H1 (cell line): ENCODE measurements at regions not wholly inside any gene's neighbourhood (a gene's known extent, or its start where the extent isn't known, plus 50 kb on each side); places are given as distances from the start of the nearest gene placed in this dataset.

ENCODE experiments used
- CTCF ChIA-PET: fragments of 300-600 bp; sonication (Branson Sonifier 250); formaldehyde crosslinking; loops from one replicate; lab custom pipeline; 2021; ENCODE audit not compliant: partially characterized antibody; lab: Charles Lee
- POLR2A ChIA-PET: fragments of 300-600 bp; sonication (Branson Sonifier 250); formaldehyde crosslinking; loops from one replicate; lab custom pipeline; 2021; ENCODE audit warnings: inconsistent platforms; ENCODE audit not compliant: partially characterized antibody; lab: Charles Lee
- DNase-seq, 2 experiments: peaks; one replicate each; pipeline versions ENCODE4 v3.0.0 to v3.0.0-alpha.2; 2010 to 2022; ENCODE audit warnings: low spot score in 2 of 2, low read depth in 1 of 2, mixed read lengths in 1 of 2
- FAIRE-seq: peaks from 2 replicates; lab custom pipeline; 2011; peaks lifted over from hg19 to GRCh38; lab: Jason Lieb, UNC
- H2AFZ ChIP-seq: 2 replicates; pipeline ENCODE4 v1.8.1; 2012; ENCODE audit warnings: low read length, inconsistent platforms
- H2AK5ac ChIP-seq: 2 replicates; pipeline ENCODE4 v1.6.1; 2013; ENCODE audit warnings: low read depth, low read length
- H2BK120ac ChIP-seq: replicated peaks from 2 replicates; pipeline ENCODE3; 2013; ENCODE audit warnings: low read depth, low read length, inconsistent platforms
- H2BK12ac ChIP-seq: 2 replicates; pipeline ENCODE4 v1.6.1; 2013; ENCODE audit warnings: low read depth, low read length
- H2BK15ac ChIP-seq: 2 replicates; pipeline ENCODE4 v1.6.1; 2013; ENCODE audit warnings: low read length
- H2BK20ac ChIP-seq: 2 replicates; pipeline ENCODE4 v1.6.1; 2013; ENCODE audit warnings: low read length
- H2BK5ac ChIP-seq: 2 replicates; pipeline ENCODE4 v1.6.1; 2013; ENCODE audit warnings: low read depth, low read length
- H3K14ac ChIP-seq: 2 replicates; pipeline ENCODE4 v1.6.1; 2013; ENCODE audit warnings: inconsistent platforms; ENCODE audit not compliant: insufficient read length
- H3K18ac ChIP-seq: 2 replicates; pipeline ENCODE4 v1.6.1; 2013; ENCODE audit warnings: low read length; ENCODE audit errors: extremely low read depth
- H3K23ac ChIP-seq: 2 replicates; pipeline ENCODE4 v1.6.1; 2013; ENCODE audit warnings: inconsistent platforms; ENCODE audit not compliant: insufficient read length
- H3K23me2 ChIP-seq: 2 replicates; pipeline ENCODE4 v1.6.1; 2013; ENCODE audit warnings: low read depth, low read length
- H3K27ac ChIP-seq: 2 replicates; pipeline ENCODE4 v1.6.1; 2011; ENCODE audit warnings: low read depth, low read length, inconsistent platforms
- H3K27me3 ChIP-seq, 4 experiments: replicated peaks in 1 of 4; 1 replicate in 1 of 4; 2 replicates in 3 of 4; pipeline versions ENCODE4 v1.6.1 to v1.8.1; 2011 to 2013; ENCODE audit warnings: low read length in 3 of 4, mild to moderate bottlenecking in 3 of 4, inconsistent platforms in 2 of 4, mixed read lengths in 2 of 4, moderate library complexity in 1 of 4; ENCODE audit not compliant: control insufficient read depth in 3 of 4, insufficient read depth in 3 of 4; ENCODE audit errors: extremely low read depth in 1 of 4
- H3K36me3 ChIP-seq, 4 experiments: 2 replicates each; pipeline versions ENCODE4 v1.6.1 to v1.8.1; 2011 to 2013; ENCODE audit warnings: mild to moderate bottlenecking in 4 of 4, low read length in 3 of 4, moderate library complexity in 2 of 4, control low read depth in 1 of 4, inconsistent platforms in 1 of 4; ENCODE audit not compliant: insufficient read depth in 4 of 4, control insufficient read depth in 2 of 4
- H3K4ac ChIP-seq: replicated peaks from 2 replicates; pipeline ENCODE3; 2013; ENCODE audit warnings: low read length, low read depth, mixed read lengths, inconsistent platforms; ENCODE audit not compliant: insufficient read length
- H3K4me1 ChIP-seq, 4 experiments: replicated peaks in 1 of 4; 1 replicate in 1 of 4; 2 replicates in 3 of 4; pipeline versions ENCODE4 v1.6.1 to v1.8.1; 2011 to 2013; ENCODE audit warnings: low read length in 3 of 4, inconsistent platforms in 2 of 4, mixed read lengths in 1 of 4; ENCODE audit not compliant: insufficient read depth in 4 of 4, control insufficient read depth in 3 of 4
- H3K4me2 ChIP-seq, 2 experiments: 2 replicates each; pipeline versions ENCODE4 v1.6.1 to v1.8.1; 2011 to 2013; ENCODE audit warnings: low read depth in 2 of 2, low read length in 2 of 2, control low read depth in 1 of 2, inconsistent platforms in 1 of 2, mild to moderate bottlenecking in 1 of 2; ENCODE audit not compliant: insufficient read depth in 1 of 2
- H3K4me3 ChIP-seq, 4 experiments: fragments of 200-600, 300-600 bp in 1 of 4; sonication (generic), shearing (Covaris generic), sonication (Bioruptor Twin) in 1 of 4; 2 replicates each; pipeline versions ENCODE4 v1.5.1 to v1.8.1; 2011 to 2016; ENCODE audit warnings: low read length in 4 of 4, low read depth in 3 of 4, control low read depth in 2 of 4, inconsistent platforms in 2 of 4, mild to moderate bottlenecking in 2 of 4, mixed read lengths in 1 of 4, moderate library complexity in 1 of 4; ENCODE audit not compliant: insufficient read depth in 2 of 4; ENCODE audit errors: extremely low read depth in 1 of 4
- H3K56ac ChIP-seq: replicated peaks from 2 replicates; pipeline ENCODE3; 2013; ENCODE audit warnings: low read depth, mild to moderate bottlenecking, mixed read lengths, low read length, inconsistent platforms; ENCODE audit not compliant: insufficient read length
- H3K79me1 ChIP-seq: 2 replicates; pipeline ENCODE4 v1.6.1; 2013; ENCODE audit warnings: low read depth, low read length, control low read depth
- H3K79me2 ChIP-seq, 2 experiments: 2 replicates each; pipeline versions ENCODE4 v1.6.1 to v1.8.1; 2012 to 2013; ENCODE audit warnings: low read length in 2 of 2, mild to moderate bottlenecking in 2 of 2, inconsistent platforms in 1 of 2; ENCODE audit not compliant: insufficient read depth in 2 of 2, control insufficient read depth in 1 of 2
- H3K9ac ChIP-seq, 4 experiments: replicated peaks in 1 of 4; 1 replicate in 1 of 4; 2 replicates in 3 of 4; pipeline versions ENCODE4 v1.6.1 to v1.8.1; 2011 to 2013; ENCODE audit warnings: low read depth in 3 of 4, low read length in 3 of 4, control low read depth in 2 of 4, mild to moderate bottlenecking in 2 of 4, moderate library complexity in 2 of 4, inconsistent platforms in 1 of 4; ENCODE audit errors: extremely low read depth in 1 of 4
- H3K9me3 ChIP-seq, 2 experiments: 2 replicates each; pipeline versions ENCODE4 v1.6.1 to v1.8.1; 2012 to 2013; ENCODE audit warnings: mild to moderate bottlenecking in 2 of 2, moderate library complexity in 2 of 2, control low read depth in 1 of 2, inconsistent platforms in 1 of 2, low read depth in 1 of 2, low read length in 1 of 2, mixed read lengths in 1 of 2; ENCODE audit not compliant: insufficient read depth in 2 of 2
- H4K20me1 ChIP-seq, 2 experiments: replicated peaks in 1 of 2; 2 replicates each; pipeline versions ENCODE3 to v1.8.1; 2011 to 2013; ENCODE audit warnings: inconsistent platforms in 2 of 2, low read length in 2 of 2, mild to moderate bottlenecking in 1 of 2; ENCODE audit not compliant: insufficient read depth in 2 of 2, control insufficient read depth in 1 of 2
- H4K5ac ChIP-seq: 2 replicates; pipeline ENCODE4 v1.6.1; 2013; ENCODE audit warnings: low read length, low read depth, mixed read lengths, inconsistent platforms; ENCODE audit not compliant: insufficient read length
- H4K8ac ChIP-seq: 2 replicates; pipeline ENCODE4 v1.8.0; 2013; ENCODE audit warnings: mild to moderate bottlenecking, moderate library complexity, low read length, inconsistent platforms; ENCODE audit not compliant: insufficient read depth; ENCODE audit errors: extremely low read depth
- H4K91ac ChIP-seq: replicated peaks from 2 replicates; pipeline ENCODE3; 2013; ENCODE audit warnings: low read length, mixed read lengths, inconsistent platforms; ENCODE audit not compliant: insufficient read length
- CEBPB ChIP-seq: IDR thresholded peaks from 2 replicates; pipeline ENCODE4 v1.6.1; 2012; ENCODE audit warnings: low read depth, low read length
- HDAC2 ChIP-seq, 2 experiments: fragments of 300-600 bp in 1 of 2; sonication (generic) in 1 of 2; IDR thresholded peaks; 2 replicates each; pipeline ENCODE4 v1.6.1; 2011 to 2012; ENCODE audit warnings: low read depth in 2 of 2, low read length in 2 of 2, mild to moderate bottlenecking in 2 of 2, moderate library complexity in 2 of 2, borderline replicate concordance in 1 of 2, inconsistent platforms in 1 of 2

GRCh38 chr5:36801523-36801922, 75.0 kb upstream of the NIPBL start:
- Histone ChIP-seq H3K9me3 (no peaks in the 10 kb centered on the region), H2BK12ac (no peak overlapping the region), H3K79me2 (no peaks in the 10 kb centered on the region), H3K14ac (no peak overlapping the region), H2AFZ (no peak overlapping the region), H3K36me3 (no peaks in the 10 kb centered on the region), H3K4me2 (no peak overlapping the region), H3K23ac (no peak overlapping the region), H2BK15ac (no peak overlapping the region), H2BK120ac (no peak overlapping the region), H3K4me3 (no peak overlapping the region), H4K8ac (no peak overlapping the region), H3K4me1 (peaks cover 0 to 3% (median 0%) of the 10 kb centered on the region in 4 experiments; a peak in 1 of 7 replicates), H3K23me2 (no peaks in the 10 kb centered on the region), H3K79me1 (no peaks in the 10 kb centered on the region), H4K5ac (no peak overlapping the region), H2AK5ac (no peak overlapping the region), H3K4ac (no peak overlapping the region), H4K20me1 (no peaks in the 10 kb centered on the region), H3K56ac (no peak overlapping the region), H3K9ac (no peak overlapping the region), H2BK5ac (no peak overlapping the region), H3K18ac (no peak overlapping the region), H3K27me3 (no peaks in the 10 kb centered on the region), H2BK20ac (no peak overlapping the region), H3K27ac (no peak overlapping the region), H4K91ac (no peak overlapping the region)
- ChIA-PET CTCF (interaction anchor here (1.2 to 1.7 kb wide), 2 partner anchors 13 to 47 kb away, joined by 3 to 4 read pairs; no protein-coding TSS in a partner anchor), POLR2A (no interaction called here)
- no peak for FAIRE-seq
- no peak for DNase-seq
- peak; percentile 4; the same call in 1 of the 2 replicates for TF ChIP-seq CEBPB
- no peak for TF ChIP-seq HDAC2 (IDR thresholded peaks at IDR 0.05; ENCODE audit: borderline replicate concordance in 1 of 2, low read depth in 2 of 2, low read length in 2 of 2)
